Naive thymus-derived CD4-positive, alpha-beta T cell (primary cell): ENCODE measurements at regions not wholly inside any gene's neighbourhood (a gene's known extent, or its start where the extent isn't known, plus 50 kb on each side); places are given as distances from the start of the nearest gene placed in this dataset.

Experiments
- ATAC-seq: fragments of 150-1000 bp; cut with Tn5 transposase; 2 replicates; pipeline ENCODE4 v1.10.0; 2021; ENCODE audit warnings: mild to moderate bottlenecking, moderate library complexity
- CTCF ChIA-PET: fragments of 350-600 bp; sonication (Branson Sonifier 250); formaldehyde crosslinking; loops from one replicate; lab custom pipeline; 2021; ENCODE audit warnings: antibody characterized with exemption; lab: Charles Lee
- POLR2A ChIA-PET: fragments of 350-600 bp; sonication (Branson Sonifier 250); formaldehyde crosslinking; loops from one replicate; lab custom pipeline; 2021; ENCODE audit warnings: antibody characterized with exemption, inconsistent platforms; lab: Charles Lee
- DNase-seq, 9 donors: peaks; one replicate each; pipeline versions ENCODE4 v3.0.0 to v3.0.0-alpha.2; 2020 to 2022; ENCODE audit warnings: mixed read lengths in 1 of 9
- H3K27ac ChIP-seq: one replicate; pipeline ENCODE4 v1.7.0; 2013; ENCODE audit warnings: mild to moderate bottlenecking, low read depth, low read length, moderate library complexity
- H3K27me3 ChIP-seq, 2 donors: one replicate each; pipeline ENCODE4 v1.7.0; 2013; ENCODE audit warnings: low read length in 2 of 2, mild to moderate bottlenecking in 2 of 2, moderate library complexity in 2 of 2; ENCODE audit not compliant: control insufficient read depth in 2 of 2, insufficient read depth in 2 of 2
- H3K36me3 ChIP-seq, 3 experiments: 1 replicate in 2 of 3; 2 replicates in 1 of 3; pipeline ENCODE4 v1.7.0; 2013; ENCODE audit warnings: low read length in 3 of 3, mild to moderate bottlenecking in 3 of 3, moderate library complexity in 1 of 3; ENCODE audit not compliant: insufficient read depth in 3 of 3, control insufficient read depth in 2 of 3
- H3K4me1 ChIP-seq, 2 donors: one replicate each; pipeline ENCODE4 v1.7.0; 2013; ENCODE audit warnings: low read length in 2 of 2, mild to moderate bottlenecking in 2 of 2, moderate library complexity in 1 of 2; ENCODE audit not compliant: control insufficient read depth in 2 of 2, insufficient read depth in 2 of 2
- H3K4me3 ChIP-seq: 2 replicates; pipeline ENCODE4 v1.7.0; 2013; ENCODE audit warnings: mild to moderate bottlenecking, low read length
- H3K9me3 ChIP-seq, 3 experiments: 1 replicate in 2 of 3; 2 replicates in 1 of 3; pipeline ENCODE4 v1.7.0; 2013; ENCODE audit warnings: low read length in 3 of 3; ENCODE audit not compliant: control insufficient read depth in 2 of 3
- H3K27ac Mint-ChIP-seq, 9 donors: one replicate each; pipeline ENCODE4 v1.8.0; 2020 to 2022; ENCODE audit warnings: mixed read lengths in 9 of 9, mild to moderate bottlenecking in 8 of 9, moderate library complexity in 5 of 9, inconsistent platforms in 2 of 9
- H3K27me3 Mint-ChIP-seq, 5 donors: one replicate each; pipeline ENCODE4 v1.8.0; 2021 to 2022; ENCODE audit warnings: mixed read lengths in 5 of 5, mild to moderate bottlenecking in 1 of 5
- H3K36me3 Mint-ChIP-seq, 5 donors: one replicate each; pipeline ENCODE4 v1.8.0; 2020 to 2022; ENCODE audit warnings: mixed read lengths in 5 of 5, mild to moderate bottlenecking in 3 of 5, inconsistent platforms in 1 of 5
- H3K4me1 Mint-ChIP-seq, 7 donors: one replicate each; pipeline ENCODE4 v1.8.0; 2020 to 2022; ENCODE audit warnings: mixed read lengths in 7 of 7, mild to moderate bottlenecking in 3 of 7, inconsistent platforms in 1 of 7
- H3K4me3 Mint-ChIP-seq, 10 donors: one replicate each; pipeline ENCODE4 v1.8.0; 2020 to 2022; ENCODE audit warnings: mild to moderate bottlenecking in 10 of 10, mixed read lengths in 10 of 10, moderate library complexity in 6 of 10, inconsistent platforms in 2 of 10
- H3K9me3 Mint-ChIP-seq, 11 donors: one replicate each; pipeline ENCODE4 v1.8.0; 2020 to 2022; ENCODE audit warnings: mixed read lengths in 11 of 11, mild to moderate bottlenecking in 4 of 11, inconsistent platforms in 1 of 11, moderate library complexity in 1 of 11
- intact Hi-C, 2 donors: fragments of 100-400 bp; cut with micrococcal nuclease; formaldehyde crosslinking; loops; one replicate each; pipeline ENCODE4 v1.15.1; 2023

- H3K27ac Mint-ChIP-seq: no peak overlapping the region
- Histone ChIP-seq H3K4me1 (no peaks in the 10 kb centered on the region), H3K9me3 (no peaks in the 10 kb centered on the region), H3K27me3 (no peaks in the 10 kb centered on the region), H3K27ac (no peak overlapping the region), H3K4me3 (no peak overlapping the region), H3K36me3 (no peaks in the 10 kb centered on the region)
- ChIA-PET POLR2A (no interaction called here), CTCF (no interaction called here)
- peaks cover 8 to 50% (median 26%) of the 10 kb centered on the region in 5 donors for H3K27me3 Mint-ChIP-seq
- no peak for ATAC-seq
- no peak for DNase-seq
- H3K36me3 Mint-ChIP-seq: no peaks in the 10 kb centered on the region
- H3K4me1 Mint-ChIP-seq: no peaks in the 10 kb centered on the region
- no peak overlapping the region for H3K4me3 Mint-ChIP-seq
- intact Hi-C loops: no loop called here
- no peaks in the 10 kb centered on the region for H3K9me3 Mint-ChIP-seq
These were observed 116.6 kb upstream of the TSC22D2 start for GRCh38 chr3:150291515-150291914.

- Mint-ChIP-seq H3K4me1 (no peaks in the 10 kb centered on the region), H3K27me3 (peaks cover 4 to 69% (median 14%) of the 10 kb centered on the region in 5 donors), H3K4me3 (no peak overlapping the region), H3K9me3 (no peaks in the 10 kb centered on the region), H3K27ac (no peak overlapping the region), H3K36me3 (no peaks in the 10 kb centered on the region)
- H3K27ac ChIP-seq: no peak overlapping the region
- ChIA-PET POLR2A (no interaction called here), CTCF (interaction anchor here (0.6 to 3.6 kb wide), 6 partner anchors 10 to 209 kb away, joined by 3 to 41 read pairs (median 6); no protein-coding TSS in a partner anchor)
- ATAC-seq: peak; percentile 72
- intact Hi-C loops: loop anchor here (1.0 kb wide), 3 partner anchors 124 to 209 kb away; no protein-coding TSS in a partner anchor
- no peak overlapping the region for H3K4me3 ChIP-seq
- H3K27me3 ChIP-seq: no peaks in the 10 kb centered on the region
- DNase-seq: peak in 7 of 9 donors; percentile 17 to 61 (median 50)
- no peaks in the 10 kb centered on the region for H3K36me3 ChIP-seq
- H3K4me1 ChIP-seq: no peaks in the 10 kb centered on the region
- H3K9me3 ChIP-seq: no peaks in the 10 kb centered on the region
These were observed 121.5 kb upstream of the TSC22D2 start for GRCh38 chr3:150286390-150287147.

GRCh38 chr3:150285601-150286000 is 122.5 kb upstream of the TSC22D2 start:
- H3K4me1 Mint-ChIP-seq: no peaks in the 10 kb centered on the region
- no peaks in the 10 kb centered on the region for H3K36me3 ChIP-seq
- H3K36me3 Mint-ChIP-seq: no peaks in the 10 kb centered on the region
- ATAC-seq (no peak), DNase-seq (no peak)
- no peaks in the 10 kb centered on the region for H3K9me3 ChIP-seq
- no peak overlapping the region for H3K4me3 ChIP-seq
- no peaks in the 10 kb centered on the region for H3K9me3 Mint-ChIP-seq
- no peak overlapping the region for H3K27ac Mint-ChIP-seq
- no peaks in the 10 kb centered on the region for H3K4me1 ChIP-seq
- no peak overlapping the region for H3K4me3 Mint-ChIP-seq
- ChIA-PET CTCF (interaction anchor here (0.6 to 3.6 kb wide), 5 partner anchors 11 to 210 kb away, joined by 3 to 41 read pairs (median 4); no protein-coding TSS in a partner anchor), POLR2A (no interaction called here)
- no peaks in the 10 kb centered on the region for H3K27me3 ChIP-seq
- H3K27ac ChIP-seq: no peak overlapping the region
- peaks cover 0 to 69% (median 15%) of the 10 kb centered on the region in 5 donors for H3K27me3 Mint-ChIP-seq
- intact Hi-C loops: no loop called here

- no peaks in the 10 kb centered on the region for H3K4me1 ChIP-seq
- ChIA-PET CTCF (interaction anchor here (0.6 to 0.7 kb wide), 2 partner anchors 20 to 58 kb away, joined by 3 to 4 read pairs; no protein-coding TSS in a partner anchor), POLR2A (no interaction called here)
- no peak for DNase-seq
- no peaks in the 10 kb centered on the region for H3K36me3 ChIP-seq
- H3K4me3 ChIP-seq: no peak overlapping the region
- ATAC-seq: no peak
- Mint-ChIP-seq H3K9me3 (no peaks in the 10 kb centered on the region), H3K36me3 (no peaks in the 10 kb centered on the region), H3K27ac (no peak overlapping the region), H3K4me3 (no peak overlapping the region), H3K4me1 (no peaks in the 10 kb centered on the region), H3K27me3 (peaks cover 0 to 38% (median 26%) of the 10 kb centered on the region in 5 donors)
- H3K27ac ChIP-seq: no peak overlapping the region
- no peaks in the 10 kb centered on the region for H3K27me3 ChIP-seq
- no peaks in the 10 kb centered on the region for H3K9me3 ChIP-seq
- intact Hi-C loops: no loop called here
These were observed 129.2 kb upstream of the TSC22D2 start for GRCh38 chr3:150278843-150279381.

GRCh38 chr3:150278195-150278594 is 129.9 kb upstream of the TSC22D2 start:
- Histone ChIP-seq H3K9me3 (no peaks in the 10 kb centered on the region), H3K27me3 (no peaks in the 10 kb centered on the region), H3K4me3 (no peak overlapping the region), H3K36me3 (no peaks in the 10 kb centered on the region), H3K4me1 (no peaks in the 10 kb centered on the region), H3K27ac (no peak overlapping the region)
- ATAC-seq: no peak
- H3K27ac Mint-ChIP-seq: no peak overlapping the region
- H3K4me3 Mint-ChIP-seq: no peak overlapping the region
- no peaks in the 10 kb centered on the region for H3K9me3 Mint-ChIP-seq
- no peaks in the 10 kb centered on the region for H3K36me3 Mint-ChIP-seq
- H3K27me3 Mint-ChIP-seq: peaks cover 0 to 45% (median 26%) of the 10 kb centered on the region in 5 donors
- DNase-seq: no peak
- CTCF ChIA-PET: interaction anchor here (0.9 kb wide), 1 partner anchor 22 kb away, joined by 3 read pairs; no protein-coding TSS in a partner anchor
- POLR2A ChIA-PET: no interaction called here
- no peaks in the 10 kb centered on the region for H3K4me1 Mint-ChIP-seq
- intact Hi-C loops: no loop called here

- Histone ChIP-seq H3K27me3 (no peaks in the 10 kb centered on the region), H3K4me1 (no peaks in the 10 kb centered on the region), H3K4me3 (no peak overlapping the region), H3K36me3 (no peaks in the 10 kb centered on the region), H3K9me3 (no peaks in the 10 kb centered on the region), H3K27ac (no peak overlapping the region)
- Mint-ChIP-seq H3K27ac (no peak overlapping the region), H3K4me3 (no peak overlapping the region), H3K27me3 (peaks cover 0 to 49% (median 26%) of the 10 kb centered on the region in 5 donors), H3K4me1 (no peaks in the 10 kb centered on the region), H3K36me3 (no peaks in the 10 kb centered on the region), H3K9me3 (no peaks in the 10 kb centered on the region)
- DNase-seq (no peak), ATAC-seq (no peak)
- CTCF ChIA-PET: interaction anchor here (0.9 kb wide), 1 partner anchor 22 kb away, joined by 3 read pairs; no protein-coding TSS in a partner anchor
- POLR2A ChIA-PET: no interaction called here
- intact Hi-C loops: no loop called here
These were observed 130.7 kb upstream of the TSC22D2 start for GRCh38 chr3:150277444-150277843.
